ENCODE measurements at regions not wholly inside any gene's neighbourhood (a gene's known extent, or its start where the extent isn't known, plus 50 kb on each side); places are given as distances from the start of the nearest gene placed in this dataset.
"Not testable (repeated sequence)": the region's sequence is repeated elsewhere in the genome, so short reads cannot be mapped to it uniquely, and the experiment has no call there.

- not testable (repeated sequence) for H3K36me3 Mint-ChIP-seq; H3K4me3 Mint-ChIP-seq; DNase-seq (ENCODE audit: extremely low spot score, unreplicated experiment); H3K27ac Mint-ChIP-seq; H3K27me3 Mint-ChIP-seq; H3K4me1 Mint-ChIP-seq (ENCODE audit: unreplicated experiment); H3K9me3 Mint-ChIP-seq
These were observed 175.7 kb downstream of the TRIM43 start for GRCh38 chr2:95767531-95767930.

- not testable (repeated sequence) for H3K4me3 Mint-ChIP-seq; H3K27ac Mint-ChIP-seq; H3K27me3 Mint-ChIP-seq; H3K36me3 Mint-ChIP-seq; H3K9me3 Mint-ChIP-seq; H3K4me1 Mint-ChIP-seq (ENCODE audit: unreplicated experiment); DNase-seq (ENCODE audit: extremely low spot score, unreplicated experiment)
These were observed 176.1 kb downstream of the TRIM43 start for GRCh38 chr2:95767950-95768349.

- H3K4me3 Mint-ChIP-seq; H3K27ac Mint-ChIP-seq; DNase-seq (ENCODE audit: extremely low spot score, unreplicated experiment): not testable (repeated sequence)
These were observed 177.5 kb downstream of the TRIM43 start for GRCh38 chr2:95769256-95769655.

GRCh38 chr2:95770726-95771125 lies 178.9 kb downstream of the TRIM43 start:
- not testable (repeated sequence) for H3K27ac Mint-ChIP-seq; H3K27me3 Mint-ChIP-seq; H3K4me3 Mint-ChIP-seq; H3K36me3 Mint-ChIP-seq; H3K9me3 Mint-ChIP-seq; H3K4me1 Mint-ChIP-seq (ENCODE audit: unreplicated experiment); DNase-seq (ENCODE audit: extremely low spot score, unreplicated experiment)

More at GRCh38 chr2:95769256-95769655, 177.5 kb downstream of the TRIM43 start:
- not testable (repeated sequence) for H3K27me3 Mint-ChIP-seq; H3K4me1 Mint-ChIP-seq (ENCODE audit: unreplicated experiment); H3K9me3 Mint-ChIP-seq; H3K36me3 Mint-ChIP-seq

- H3K4me1 Mint-ChIP-seq (ENCODE audit: unreplicated experiment); DNase-seq (ENCODE audit: extremely low spot score, unreplicated experiment); H3K27me3 Mint-ChIP-seq; H3K9me3 Mint-ChIP-seq; H3K36me3 Mint-ChIP-seq; H3K4me3 Mint-ChIP-seq; H3K27ac Mint-ChIP-seq: not testable (repeated sequence)
These were observed 182.8 kb downstream of the TRIM43 start for GRCh38 chr2:95774322-95775192.

- H3K9me3 Mint-ChIP-seq; H3K4me1 Mint-ChIP-seq (ENCODE audit: unreplicated experiment); H3K27me3 Mint-ChIP-seq; H3K4me3 Mint-ChIP-seq; H3K27ac Mint-ChIP-seq; H3K36me3 Mint-ChIP-seq; DNase-seq (ENCODE audit: extremely low spot score, unreplicated experiment): not testable (repeated sequence)
These were observed 183.4 kb downstream of the TRIM43 start for GRCh38 chr2:95775193-95775531.
